NCI-H1092 treated with DMSO at 0.1 percent for 48 hours (cell line): ENCODE measurements at regions not wholly inside any gene's neighbourhood (a gene's known extent, or its start where the extent isn't known, plus 50 kb on each side); places are given as distances from the start of the nearest gene placed in this dataset.

Experiments
- DNase-seq: peaks from one replicate; lab custom pipeline; 2025; lab: John Stamatoyannopoulos, UW

DNA sequence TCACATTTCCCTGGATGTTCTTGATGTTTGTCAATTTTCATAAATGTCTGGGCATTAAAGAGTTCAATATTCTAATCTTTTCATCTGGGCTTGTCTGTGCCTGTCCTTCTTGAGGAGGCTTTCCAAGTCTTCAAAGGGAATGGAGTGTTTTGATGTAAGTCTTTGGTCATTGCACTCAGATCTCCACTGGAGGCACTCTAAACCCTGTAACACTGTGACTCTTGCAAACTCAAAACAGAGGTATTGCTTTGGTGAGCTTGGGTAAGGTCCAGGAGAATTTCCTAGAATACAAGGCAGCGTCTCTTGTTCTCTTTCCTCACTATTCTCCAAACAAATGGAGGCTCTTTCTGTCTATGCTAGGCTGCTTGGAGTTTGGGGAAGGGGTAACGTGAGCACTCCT lies 1118.1 kb upstream of the PABPC4L start:
- no peak for DNase-seq

DNA sequence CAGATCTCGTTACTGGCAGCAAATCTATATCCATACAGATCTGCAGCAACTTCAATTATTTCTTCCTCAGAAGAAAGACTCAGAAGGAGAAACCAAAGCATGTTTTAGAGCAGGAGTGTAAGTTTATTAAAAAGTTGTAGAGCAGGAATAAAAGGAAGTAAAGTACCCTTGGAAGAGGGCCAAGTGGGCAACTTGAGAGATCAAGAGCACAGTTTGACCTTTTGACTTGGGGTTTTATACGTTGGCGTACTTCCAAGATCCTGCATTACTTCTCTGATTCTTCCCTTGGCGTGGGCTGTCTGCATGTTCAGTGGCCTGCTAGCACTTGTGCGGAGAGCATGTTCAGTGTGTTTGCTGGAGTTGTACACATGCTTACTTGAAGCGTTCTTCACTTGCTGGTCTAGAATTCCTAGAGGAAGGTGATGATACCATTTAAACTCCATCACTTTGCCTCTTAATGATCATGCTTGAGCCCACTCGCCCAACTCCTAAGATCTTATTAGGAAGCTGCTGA lies 1114.7 kb upstream of the PABPC4L start:
- no peak for DNase-seq

DNA sequence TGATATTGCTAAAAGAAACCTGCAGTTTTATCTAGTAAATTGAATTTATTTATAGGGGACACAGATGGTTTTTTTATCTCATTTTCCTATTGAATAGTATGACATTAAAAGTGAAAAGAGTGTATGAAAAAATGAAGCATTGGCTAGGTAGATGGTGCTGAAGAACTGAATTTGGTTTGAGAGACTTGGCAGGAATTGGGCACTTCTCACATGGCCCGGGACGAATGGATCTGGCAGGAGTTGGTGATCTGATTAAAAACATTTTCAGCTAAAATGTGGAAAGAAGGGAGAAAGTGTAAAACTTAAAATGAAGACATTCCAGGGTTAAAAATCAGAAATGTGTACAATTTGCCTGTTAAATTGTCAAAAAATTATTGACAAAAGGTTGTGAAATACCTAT lies 1088.5 kb upstream of the PABPC4L start:
- no peak for DNase-seq

DNA sequence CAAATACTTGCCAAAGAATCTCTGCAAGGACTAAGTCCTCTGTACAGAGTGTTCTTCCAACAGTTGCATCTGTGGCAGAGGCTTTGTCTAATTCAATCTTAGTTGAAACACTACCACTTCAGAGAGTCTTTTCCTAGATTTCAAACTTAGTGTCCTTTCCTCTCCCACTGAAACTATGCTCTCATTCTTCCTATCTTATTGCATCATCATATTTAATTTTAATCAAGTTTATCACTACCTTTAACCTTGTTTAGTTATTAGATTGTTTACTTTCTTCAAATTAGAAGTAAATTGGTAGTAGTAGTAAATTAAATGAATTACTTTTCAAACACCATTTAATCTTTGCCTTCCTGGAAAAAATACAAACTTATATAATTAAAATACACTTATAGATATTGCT lies 1082.3 kb upstream of the PABPC4L start:
- no peak for DNase-seq

GRCh38 chr4:135282676-135283075 lies 1081.1 kb upstream of the PABPC4L start:
- DNase-seq: no peak

- no peak for DNase-seq
Measured at GRCh38 chr4:135281230-135281629, 1079.6 kb upstream of the PABPC4L start.

GRCh38 chr4:135277980-135278315 lies 1076.4 kb upstream of the PABPC4L start:
- DNase-seq: no peak

- DNase-seq: no peak
Measured at GRCh38 chr4:135277068-135277979, 1075.7 kb upstream of the PABPC4L start.

GRCh38 chr4:135274416-135274815 lies 1072.8 kb upstream of the PABPC4L start:
- DNase-seq: no peak

GRCh38 chr4:135269125-135269890 lies 1067.7 kb upstream of the PABPC4L start:
- no peak for DNase-seq

DNA sequence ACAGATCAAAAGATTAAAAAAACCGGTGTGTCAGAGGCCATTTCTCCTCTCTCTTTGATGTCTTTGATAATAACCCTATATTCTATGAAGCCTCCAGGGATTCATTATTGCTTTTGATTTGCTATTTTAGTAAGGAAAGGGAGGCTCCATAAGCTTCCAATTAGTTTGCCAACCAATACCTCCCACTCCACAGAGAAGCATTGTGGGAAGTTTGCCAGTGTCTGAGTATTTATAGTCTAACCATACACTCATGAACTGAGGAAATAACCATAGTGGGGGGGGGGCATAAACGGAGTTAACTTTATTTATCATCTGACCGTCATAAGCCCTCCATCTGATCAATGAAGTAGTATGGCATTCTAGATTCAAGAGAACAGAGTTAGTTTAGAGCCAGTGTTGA lies 1066.8 kb upstream of the PABPC4L start:
- no peak for DNase-seq

GRCh38 chr4:135267148-135267865 lies 1065.7 kb upstream of the PABPC4L start:
- DNase-seq: no peak

DNA sequence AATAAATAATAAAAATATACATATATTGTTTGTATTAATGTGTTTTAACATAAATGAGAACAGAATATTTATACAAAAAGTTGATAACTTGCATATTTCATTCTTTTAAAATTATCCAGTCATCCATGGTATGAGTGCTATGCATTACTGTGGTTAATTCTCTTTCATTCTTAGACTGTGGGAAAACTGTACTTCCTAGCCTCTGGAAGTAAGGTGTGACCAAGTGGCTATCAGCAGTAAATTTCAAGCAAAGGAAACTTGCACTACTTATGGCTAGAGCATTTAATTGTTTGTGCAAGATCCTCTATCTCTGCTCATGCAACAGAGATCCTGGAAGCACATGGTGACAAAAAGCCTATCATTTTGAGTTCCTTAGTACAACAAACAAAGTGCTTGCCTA lies 1054.5 kb upstream of the PABPC4L start:
- no peak for DNase-seq

GRCh38 chr4:135250040-135250439 lies 1048.5 kb upstream of the PABPC4L start:
- DNase-seq: no peak

DNA sequence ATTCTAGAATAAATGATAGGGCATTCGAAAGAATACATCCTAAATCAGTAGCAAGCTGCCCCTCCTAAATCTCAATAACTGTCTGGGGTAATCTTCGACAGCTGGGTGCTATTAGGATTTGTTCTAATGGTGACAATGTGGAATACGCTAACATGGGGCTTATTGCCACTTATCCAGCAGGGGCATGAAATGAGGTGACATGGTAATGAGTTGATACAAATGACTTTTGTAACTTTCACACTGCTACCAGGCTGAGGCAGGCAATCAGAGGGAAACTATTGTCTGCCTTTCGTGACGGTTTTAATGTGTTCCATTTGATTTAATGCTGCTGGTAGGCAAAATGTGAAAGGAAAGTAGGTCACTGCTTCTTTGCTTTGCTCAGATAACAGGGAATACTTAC lies 1047.4 kb upstream of the PABPC4L start:
- no peak for DNase-seq

DNA sequence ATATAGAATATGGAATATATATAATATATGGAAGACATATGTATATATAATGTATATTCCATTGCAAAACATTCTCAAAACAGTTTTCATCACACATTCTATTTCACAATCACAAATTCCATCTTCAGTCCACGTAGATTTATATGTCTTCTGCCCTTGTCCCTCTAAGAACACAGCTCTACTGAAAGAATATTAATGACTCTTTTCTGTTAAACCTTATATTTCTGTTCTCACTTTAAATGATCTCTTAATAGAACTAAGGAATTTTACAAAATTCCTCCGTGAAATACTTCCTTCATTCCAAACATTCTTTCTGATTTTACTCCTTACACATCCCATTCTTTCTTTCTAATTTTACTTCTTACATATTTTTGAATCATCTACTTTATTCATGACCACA lies 1043.1 kb upstream of the PABPC4L start:
- DNase-seq: no peak

- DNase-seq: no peak
Measured at GRCh38 chr4:135244056-135244455, 1042.5 kb upstream of the PABPC4L start.

- DNase-seq: no peak
Measured at GRCh38 chr4:135240796-135241195, 1039.2 kb upstream of the PABPC4L start.

GRCh38 chr4:135239964-135240363 lies 1038.4 kb upstream of the PABPC4L start:
- no peak for DNase-seq

DNA sequence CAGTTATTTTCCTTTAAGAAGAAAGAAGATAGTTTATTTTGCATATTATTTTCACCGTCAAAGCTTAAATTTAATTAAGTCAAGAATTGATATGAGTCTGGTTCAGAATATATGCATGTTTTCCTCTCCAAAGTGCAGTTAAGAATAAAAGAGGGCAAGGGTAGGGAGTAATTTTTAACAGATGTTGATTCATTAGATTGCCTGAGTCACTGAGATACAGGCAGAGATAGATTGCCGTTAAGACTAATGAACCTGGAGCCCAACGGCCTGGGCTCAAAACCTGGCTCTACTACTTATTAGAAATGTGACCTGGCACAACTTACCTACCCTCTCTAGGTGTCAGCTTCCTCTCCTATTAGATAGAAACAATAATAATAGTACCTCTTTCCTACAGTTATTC lies 1037.4 kb upstream of the PABPC4L start:
- DNase-seq: no peak

- DNase-seq: no peak
Measured at GRCh38 chr4:135236048-135236447, 1034.5 kb upstream of the PABPC4L start.

GRCh38 chr4:135227842-135228241 lies 1026.3 kb upstream of the PABPC4L start:
- no peak for DNase-seq

- DNase-seq: no peak
Measured at GRCh38 chr4:135225551-135225950, 1024.0 kb upstream of the PABPC4L start.
